Astrocyte (in vitro differentiated cells and primary cell): ENCODE measurements at regions not wholly inside any gene's neighbourhood (a gene's known extent, or its start where the extent isn't known, plus 50 kb on each side); places are given as distances from the start of the nearest gene placed in this dataset.

ENCODE experiments used
- DNase-seq: peaks from one replicate; pipeline ENCODE4 v3.0.0-alpha.2; 2010; ENCODE audit warnings: low read depth
- FAIRE-seq: peaks from 2 replicates; lab custom pipeline; 2011; peaks lifted over from hg19 to GRCh38; lab: Jason Lieb, UNC
- H2AFZ ChIP-seq: 2 replicates; pipeline ENCODE4 v1.6.0; 2012; ENCODE audit warnings: low read depth, low read length, inconsistent platforms
- H3K27ac ChIP-seq: 2 replicates; pipeline ENCODE4 v1.5.1; 2011; ENCODE audit warnings: low read depth, low read length, inconsistent platforms
- H3K27me3 ChIP-seq: 2 replicates; pipeline ENCODE4 v1.6.0; 2011; ENCODE audit warnings: low read length, inconsistent platforms; ENCODE audit not compliant: insufficient read depth
- H3K36me3 ChIP-seq: 2 replicates; pipeline ENCODE4 v1.5.1; 2011; ENCODE audit warnings: low read length, inconsistent platforms; ENCODE audit not compliant: insufficient read depth
- H3K4me1 ChIP-seq: 2 replicates; pipeline ENCODE4 v1.5.1; 2011; ENCODE audit warnings: low read length, inconsistent platforms; ENCODE audit not compliant: insufficient read depth
- H3K4me2 ChIP-seq: 2 replicates; pipeline ENCODE4 v1.6.0; 2012; ENCODE audit warnings: low read length, inconsistent platforms
- H3K4me3 ChIP-seq: 2 replicates; pipeline ENCODE4 v1.5.1; 2011; ENCODE audit warnings: low read depth, mild to moderate bottlenecking, low read length, inconsistent platforms; ENCODE audit not compliant: insufficient read depth
- H3K79me2 ChIP-seq: 2 replicates; pipeline ENCODE4 v1.6.0; 2012; ENCODE audit warnings: mild to moderate bottlenecking, low read length, inconsistent platforms; ENCODE audit not compliant: insufficient read depth
- H3K9ac ChIP-seq: 2 replicates; pipeline ENCODE4 v1.6.0; 2012; ENCODE audit warnings: mild to moderate bottlenecking, low read length, inconsistent platforms
- H3K9me3 ChIP-seq: 2 replicates; pipeline ENCODE4 v1.5.1; 2012; ENCODE audit warnings: low read depth, mild to moderate bottlenecking, low read length, inconsistent platforms; ENCODE audit not compliant: insufficient read depth
- H4K20me1 ChIP-seq: 2 replicates; pipeline ENCODE4 v1.6.0; 2012; ENCODE audit warnings: low read length, inconsistent platforms; ENCODE audit not compliant: insufficient read depth
- H3K27ac Mint-ChIP-seq: one replicate; pipeline ENCODE4 v1.8.0; 2021; ENCODE audit warnings: mild to moderate bottlenecking, mixed read lengths; ENCODE audit not compliant: unreplicated experiment
- H3K27me3 Mint-ChIP-seq: one replicate; pipeline ENCODE4 v1.8.0; 2021; ENCODE audit warnings: low read depth, mixed read lengths; ENCODE audit not compliant: unreplicated experiment
- H3K36me3 Mint-ChIP-seq: one replicate; pipeline ENCODE4 v1.8.0; 2021; ENCODE audit warnings: low read depth, mixed read lengths; ENCODE audit not compliant: unreplicated experiment
- H3K4me1 Mint-ChIP-seq: one replicate; pipeline ENCODE4 v1.8.0; 2021; ENCODE audit warnings: low read depth, mixed read lengths; ENCODE audit not compliant: unreplicated experiment
- H3K4me3 Mint-ChIP-seq: one replicate; pipeline ENCODE4 v1.8.0; 2021; ENCODE audit warnings: mild to moderate bottlenecking, moderate library complexity, mixed read lengths; ENCODE audit not compliant: unreplicated experiment
- H3K9me3 Mint-ChIP-seq: one replicate; pipeline ENCODE4 v1.8.0; 2021; ENCODE audit warnings: mild to moderate bottlenecking, mixed read lengths; ENCODE audit not compliant: unreplicated experiment
- EZH2 ChIP-seq: IDR thresholded peaks from 2 replicates; pipeline ENCODE4 v1.6.1; 2012; ENCODE audit warnings: mild to moderate bottlenecking, low read length, inconsistent platforms; ENCODE audit not compliant: insufficient read depth
- TF ChIP-seq, protein P1 (sequence below): IDR thresholded peaks from 2 replicates; pipeline ENCODE4 v1.5.1; 2011; ENCODE audit warnings: low read depth, mild to moderate bottlenecking, inconsistent platforms, low read length, moderate library complexity; ENCODE audit not compliant: insufficient read depth

GRCh38 chr11:13160806-13161205 lies 116.8 kb upstream of the BMAL1 start:
- H3K27me3 Mint-ChIP-seq: peaks cover 2% of the 10 kb centered on the region
- FAIRE-seq (no peak), DNase-seq (no peak)
- Histone ChIP-seq H3K9me3 (no peaks in the 10 kb centered on the region), H3K4me3 (no peak overlapping the region), H3K9ac (no peak overlapping the region), H3K4me1 (no peaks in the 10 kb centered on the region), H3K79me2 (no peaks in the 10 kb centered on the region), H3K36me3 (no peaks in the 10 kb centered on the region), H2AFZ (no peak overlapping the region), H3K4me2 (no peak overlapping the region), H4K20me1 (no peaks in the 10 kb centered on the region), H3K27me3 (peaks cover 19% of the 10 kb centered on the region), H3K27ac (no peak overlapping the region)
- peaks cover 10% of the 10 kb centered on the region for H3K9me3 Mint-ChIP-seq
- TF ChIP-seq, protein P1, sequence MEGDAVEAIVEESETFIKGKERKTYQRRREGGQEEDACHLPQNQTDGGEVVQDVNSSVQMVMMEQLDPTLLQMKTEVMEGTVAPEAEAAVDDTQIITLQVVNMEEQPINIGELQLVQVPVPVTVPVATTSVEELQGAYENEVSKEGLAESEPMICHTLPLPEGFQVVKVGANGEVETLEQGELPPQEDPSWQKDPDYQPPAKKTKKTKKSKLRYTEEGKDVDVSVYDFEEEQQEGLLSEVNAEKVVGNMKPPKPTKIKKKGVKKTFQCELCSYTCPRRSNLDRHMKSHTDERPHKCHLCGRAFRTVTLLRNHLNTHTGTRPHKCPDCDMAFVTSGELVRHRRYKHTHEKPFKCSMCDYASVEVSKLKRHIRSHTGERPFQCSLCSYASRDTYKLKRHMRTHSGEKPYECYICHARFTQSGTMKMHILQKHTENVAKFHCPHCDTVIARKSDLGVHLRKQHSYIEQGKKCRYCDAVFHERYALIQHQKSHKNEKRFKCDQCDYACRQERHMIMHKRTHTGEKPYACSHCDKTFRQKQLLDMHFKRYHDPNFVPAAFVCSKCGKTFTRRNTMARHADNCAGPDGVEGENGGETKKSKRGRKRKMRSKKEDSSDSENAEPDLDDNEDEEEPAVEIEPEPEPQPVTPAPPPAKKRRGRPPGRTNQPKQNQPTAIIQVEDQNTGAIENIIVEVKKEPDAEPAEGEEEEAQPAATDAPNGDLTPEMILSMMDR: no peak
- TF ChIP-seq EZH2: no peak
- no peak overlapping the region for H3K4me3 Mint-ChIP-seq
- no peaks in the 10 kb centered on the region for H3K4me1 Mint-ChIP-seq
- H3K36me3 Mint-ChIP-seq: peaks cover 3% of the 10 kb centered on the region
- H3K27ac Mint-ChIP-seq: no peak overlapping the region

DNA sequence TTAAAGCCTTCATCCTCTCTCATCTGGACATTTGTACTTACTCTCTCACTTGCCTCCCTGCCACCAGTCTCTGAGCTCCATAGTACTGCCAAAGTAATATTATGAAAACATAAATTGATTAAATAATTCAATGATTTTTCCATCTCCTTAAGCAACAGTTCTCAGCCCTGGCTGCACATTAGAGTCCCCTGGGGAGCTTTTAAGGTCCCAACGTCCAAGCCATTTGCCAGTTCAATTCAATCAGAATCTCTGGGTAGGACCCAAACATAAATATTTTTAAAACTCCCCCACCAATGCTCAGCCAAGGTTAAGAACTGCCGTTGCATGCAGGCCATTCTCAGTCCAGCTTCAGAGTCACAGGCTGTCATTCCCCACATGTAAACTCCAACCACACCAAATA lies 114.4 kb upstream of the BMAL1 start:
- Histone ChIP-seq H3K36me3 (no peaks in the 10 kb centered on the region), H3K79me2 (no peaks in the 10 kb centered on the region), H3K4me3 (no peak overlapping the region), H3K27ac (no peak overlapping the region), H4K20me1 (no peaks in the 10 kb centered on the region), H3K4me2 (no peak overlapping the region), H2AFZ (no peak overlapping the region), H3K9ac (no peak overlapping the region), H3K4me1 (no peaks in the 10 kb centered on the region), H3K27me3 (peaks cover 19% of the 10 kb centered on the region), H3K9me3 (no peaks in the 10 kb centered on the region)
- no peaks in the 10 kb centered on the region for H3K4me1 Mint-ChIP-seq
- no peak overlapping the region for H3K4me3 Mint-ChIP-seq
- no peak for FAIRE-seq
- H3K27ac Mint-ChIP-seq: no peak overlapping the region
- peaks cover under 1% of the 10 kb centered on the region for H3K9me3 Mint-ChIP-seq
- peaks cover 5% of the 10 kb centered on the region for H3K27me3 Mint-ChIP-seq
- H3K36me3 Mint-ChIP-seq: no peaks in the 10 kb centered on the region
- DNase-seq: no peak
- TF ChIP-seq EZH2: no peak
- TF ChIP-seq, protein P1: no peak

GRCh38 chr11:13166036-13166435 lies 111.6 kb upstream of the BMAL1 start:
- no peaks in the 10 kb centered on the region for H3K36me3 Mint-ChIP-seq
- H3K27ac Mint-ChIP-seq: no peak overlapping the region
- no peak overlapping the region for H3K27ac ChIP-seq
- H3K4me1 ChIP-seq: peaks cover 8% of the 10 kb centered on the region
- no peaks in the 10 kb centered on the region for H4K20me1 ChIP-seq
- FAIRE-seq (no peak), DNase-seq (peak; percentile 47)
- no peak for TF ChIP-seq EZH2
- TF ChIP-seq, protein P1: no peak
- no peak overlapping the region for H3K4me3 ChIP-seq
- H3K27me3 Mint-ChIP-seq: peaks cover 3% of the 10 kb centered on the region
- H3K9ac ChIP-seq: no peak overlapping the region
- no peaks in the 10 kb centered on the region for H3K9me3 Mint-ChIP-seq
- H3K36me3 ChIP-seq: no peaks in the 10 kb centered on the region
- H3K4me1 Mint-ChIP-seq: peaks cover 4% of the 10 kb centered on the region
- H3K4me2 ChIP-seq: no peak overlapping the region
- no peaks in the 10 kb centered on the region for H3K79me2 ChIP-seq
- H3K27me3 ChIP-seq: peaks cover under 1% of the 10 kb centered on the region
- no peaks in the 10 kb centered on the region for H3K9me3 ChIP-seq
- no peak overlapping the region for H3K4me3 Mint-ChIP-seq
- H2AFZ ChIP-seq: no peak overlapping the region
